ENCODE measurements at regions not wholly inside any gene's neighbourhood (a gene's known extent, or its start where the extent isn't known, plus 50 kb on each side); places are given as distances from the start of the nearest gene placed in this dataset.

GRCh38 chr4:156553659-156554058 is 417.9 kb downstream of the PDGFC start:
- H3K27me3 ChIP-seq (ENCODE audit: insufficient read depth in 3 of 3, low read length in 2 of 3), result no peaks in the 10 kb centered on the region

GRCh38 chr4:156547891-156548290 is 423.7 kb downstream of the PDGFC start:
- DNase-seq (no peak), ATAC-seq (no peak)
- 81 to 90% (median 87%) methylated on average over 2 of the region's 2 CpGs for WGBS, 3 donors
- TF ChIP-seq, protein P1, sequence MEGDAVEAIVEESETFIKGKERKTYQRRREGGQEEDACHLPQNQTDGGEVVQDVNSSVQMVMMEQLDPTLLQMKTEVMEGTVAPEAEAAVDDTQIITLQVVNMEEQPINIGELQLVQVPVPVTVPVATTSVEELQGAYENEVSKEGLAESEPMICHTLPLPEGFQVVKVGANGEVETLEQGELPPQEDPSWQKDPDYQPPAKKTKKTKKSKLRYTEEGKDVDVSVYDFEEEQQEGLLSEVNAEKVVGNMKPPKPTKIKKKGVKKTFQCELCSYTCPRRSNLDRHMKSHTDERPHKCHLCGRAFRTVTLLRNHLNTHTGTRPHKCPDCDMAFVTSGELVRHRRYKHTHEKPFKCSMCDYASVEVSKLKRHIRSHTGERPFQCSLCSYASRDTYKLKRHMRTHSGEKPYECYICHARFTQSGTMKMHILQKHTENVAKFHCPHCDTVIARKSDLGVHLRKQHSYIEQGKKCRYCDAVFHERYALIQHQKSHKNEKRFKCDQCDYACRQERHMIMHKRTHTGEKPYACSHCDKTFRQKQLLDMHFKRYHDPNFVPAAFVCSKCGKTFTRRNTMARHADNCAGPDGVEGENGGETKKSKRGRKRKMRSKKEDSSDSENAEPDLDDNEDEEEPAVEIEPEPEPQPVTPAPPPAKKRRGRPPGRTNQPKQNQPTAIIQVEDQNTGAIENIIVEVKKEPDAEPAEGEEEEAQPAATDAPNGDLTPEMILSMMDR (IDR thresholded peaks at IDR 0.05), result no peak
- H3K36me3 ChIP-seq (ENCODE audit: insufficient read depth in 1 of 2, low read depth in 1 of 2), result no peaks in the 10 kb centered on the region
- H3K9me3 ChIP-seq, result no peaks in the 10 kb centered on the region
- intact Hi-C loops (cut with DNase I), result no loop called here
- H3K4me1 ChIP-seq, result no peaks in the 10 kb centered on the region
- no peak overlapping the region for H3K27ac ChIP-seq
- H3K4me3 ChIP-seq, result no peak overlapping the region
- no peaks in the 10 kb centered on the region for H3K27me3 ChIP-seq (ENCODE audit: insufficient read depth in 3 of 3, low read length in 2 of 3)

More at GRCh38 chr4:156553659-156554058, 417.9 kb downstream of the PDGFC start:
- Histone ChIP-seq H3K4me1 (no peaks in the 10 kb centered on the region), H3K27ac (no peak overlapping the region), H3K9me3 (no peaks in the 10 kb centered on the region), H3K4me3 (no peak overlapping the region), H3K36me3 (ENCODE audit: insufficient read depth in 1 of 2, low read depth in 1 of 2) (no peaks in the 10 kb centered on the region)
- DNase-seq, result no peak
- TF ChIP-seq, protein P1 (IDR thresholded peaks at IDR 0.05), result no peak
- no peak for ATAC-seq
- WGBS, 3 donors, result 73 to 95% (median 77%) methylated on average over 1 of the region's 1 CpG
- intact Hi-C loops (cut with DNase I), result no loop called here

DNA sequence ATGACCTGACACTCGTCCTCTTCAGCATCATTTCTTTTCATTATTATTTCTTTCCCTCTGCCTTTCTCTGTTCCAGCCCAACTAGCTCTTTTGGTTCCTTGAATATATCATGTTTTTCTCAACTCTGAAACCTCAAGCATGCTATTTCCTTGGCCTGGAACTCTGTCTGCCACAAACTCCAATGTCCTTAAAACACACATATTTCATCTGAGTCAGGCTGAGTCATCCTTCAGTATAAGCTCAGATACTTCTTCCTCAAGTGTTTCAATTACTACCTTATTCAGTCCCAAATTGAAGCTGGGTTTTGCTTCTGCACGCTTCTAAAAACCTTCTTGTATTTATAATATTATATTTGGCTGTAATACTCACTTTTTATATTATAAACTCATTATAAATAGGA is 424.2 kb downstream of the PDGFC start:
- no peak for DNase-seq
- H3K27ac ChIP-seq, result no peak overlapping the region
- no peaks in the 10 kb centered on the region for H3K36me3 ChIP-seq (ENCODE audit: insufficient read depth in 1 of 2, low read depth in 1 of 2)
- TF ChIP-seq, protein P1 (IDR thresholded peaks at IDR 0.05), result no peak
- ATAC-seq, result no peak
- WGBS, 3 donors, result 77 to 82% (median 81%) methylated on average over 2 of the region's 2 CpGs
- H3K9me3 ChIP-seq, result no peaks in the 10 kb centered on the region
- intact Hi-C loops (cut with DNase I), result no loop called here
- no peak overlapping the region for H3K4me3 ChIP-seq
- H3K4me1 ChIP-seq, result no peaks in the 10 kb centered on the region
- no peaks in the 10 kb centered on the region for H3K27me3 ChIP-seq (ENCODE audit: insufficient read depth in 3 of 3, low read length in 2 of 3)

GRCh38 chr4:156545003-156545785 is 426.4 kb downstream of the PDGFC start:
- intact Hi-C loops (cut with DNase I), result no loop called here
- H3K9me3 ChIP-seq, result no peaks in the 10 kb centered on the region
- TF ChIP-seq, protein P1 (IDR thresholded peaks at IDR 0.05), result no peak
- no peak for DNase-seq
- peak in 1 of 4 donors; percentile 35 for ATAC-seq
- H3K27me3 ChIP-seq (ENCODE audit: insufficient read depth in 3 of 3, low read length in 2 of 3), result no peaks in the 10 kb centered on the region
- H3K36me3 ChIP-seq (ENCODE audit: insufficient read depth in 1 of 2, low read depth in 1 of 2), result no peaks in the 10 kb centered on the region
- WGBS, 3 donors, result 37 to 51% (median 39%) methylated on average over 2 of the region's 2 CpGs
- H3K4me1 ChIP-seq, result no peaks in the 10 kb centered on the region
- H3K27ac ChIP-seq, result peak overlapping the region; percentile 0
- no peak overlapping the region for H3K4me3 ChIP-seq

GRCh38 chr4:156539376-156539775 is 432.2 kb downstream of the PDGFC start:
- Histone ChIP-seq H3K36me3 (ENCODE audit: insufficient read depth in 1 of 2, low read depth in 1 of 2) (no peaks in the 10 kb centered on the region), H3K27me3 (ENCODE audit: insufficient read depth in 3 of 3, low read length in 2 of 3) (no peaks in the 10 kb centered on the region), H3K9me3 (no peaks in the 10 kb centered on the region), H3K4me1 (no peaks in the 10 kb centered on the region), H3K4me3 (no peak overlapping the region), H3K27ac (no peak overlapping the region)
- intact Hi-C loops (cut with DNase I), result no loop called here
- WGBS, 3 donors, result 80 to 91% (median 88%) methylated on average over 1 of the region's 1 CpG
- ATAC-seq, result no peak
- DNase-seq, result no peak
- TF ChIP-seq, protein P1 (IDR thresholded peaks at IDR 0.05), result no peak
